SK-MEL-5 (cell line): ENCODE measurements at regions not wholly inside any gene's neighbourhood (a gene's known extent, or its start where the extent isn't known, plus 50 kb on each side); places are given as distances from the start of the nearest gene placed in this dataset.

Source experiments
- DNase-seq: peaks from one replicate; pipeline ENCODE4 v3.0.0-alpha.2; 2016; ENCODE audit warnings: low read depth, low spot score
- in situ Hi-C: cut with HindIII; loops from 2 replicates; pipeline ENCODE4 v1.10.0; 2016; ENCODE audit warnings: low sequenced_read_pairs, high pct_unique_total_duplicates, low pct_unique_long_range_greater_than_20kb

- no peak for DNase-seq
- in situ Hi-C loops = no loop called here
These were observed 190.2 kb upstream of the KCNJ16 start for GRCh38 chr17:69884846-69885245.

- in situ Hi-C loops = no loop called here
- no peak for DNase-seq
These were observed 176.4 kb upstream of the KCNJ16 start for GRCh38 chr17:69898601-69899000.

GRCh38 chr17:69900101-69900500, 174.9 kb upstream of the KCNJ16 start:
- no peak for DNase-seq
- in situ Hi-C loops = no loop called here

GRCh38 chr17:69900829-69901228, 174.2 kb upstream of the KCNJ16 start:
- in situ Hi-C loops = no loop called here

GRCh38 chr17:69906306-69906705, 168.7 kb upstream of the KCNJ16 start:
- in situ Hi-C loops = no loop called here
- DNase-seq = no peak

More at GRCh38 chr17:69900829-69901228, 174.2 kb upstream of the KCNJ16 start:
- DNase-seq = no peak

GRCh38 chr17:69907132-69907847, 167.7 kb upstream of the KCNJ16 start:
- DNase-seq = no peak
- in situ Hi-C loops = no loop called here

- DNase-seq = no peak
- in situ Hi-C loops = no loop called here
These were observed 166.2 kb upstream of the KCNJ16 start for GRCh38 chr17:69908626-69909368.

GRCh38 chr17:69909389-69909788, 165.6 kb upstream of the KCNJ16 start:
- no peak for DNase-seq
- in situ Hi-C loops = no loop called here

GRCh38 chr17:69912805-69913204, 162.2 kb upstream of the KCNJ16 start:
- in situ Hi-C loops = no loop called here
- no peak for DNase-seq

- no peak for DNase-seq
- in situ Hi-C loops = no loop called here
These were observed 161.8 kb upstream of the KCNJ16 start for GRCh38 chr17:69913216-69913615.

GRCh38 chr17:69913616-69914015, 161.4 kb upstream of the KCNJ16 start:
- no peak for DNase-seq
- in situ Hi-C loops = no loop called here

GRCh38 chr17:69914520-69914919, 160.5 kb upstream of the KCNJ16 start:
- in situ Hi-C loops = no loop called here
- DNase-seq = no peak

- in situ Hi-C loops = no loop called here
- DNase-seq = no peak
These were observed 158.3 kb upstream of the KCNJ16 start for GRCh38 chr17:69916761-69917160.

GRCh38 chr17:69918164-69918563, 156.9 kb upstream of the KCNJ16 start:
- no peak for DNase-seq
- in situ Hi-C loops = no loop called here

- in situ Hi-C loops = no loop called here
- DNase-seq = no peak
These were observed 155.2 kb upstream of the KCNJ16 start for GRCh38 chr17:69919789-69920188.

- in situ Hi-C loops = no loop called here
- no peak for DNase-seq
These were observed 154.0 kb upstream of the KCNJ16 start for GRCh38 chr17:69921046-69921445.

GRCh38 chr17:69928611-69929010, 146.4 kb upstream of the KCNJ16 start:
- DNase-seq = no peak
- in situ Hi-C loops = no loop called here

GRCh38 chr17:69936996-69937395, 138.0 kb upstream of the KCNJ16 start:
- in situ Hi-C loops = no loop called here

GRCh38 chr17:69943058-69943457, 132.0 kb upstream of the KCNJ16 start:
- no peak for DNase-seq
- in situ Hi-C loops = no loop called here

More at GRCh38 chr17:69936996-69937395, 138.0 kb upstream of the KCNJ16 start:
- DNase-seq = no peak
